Astrocyte (in vitro differentiated cells and primary cell): ENCODE measurements at regions not wholly inside any gene's neighbourhood (a gene's known extent, or its start where the extent isn't known, plus 50 kb on each side); places are given as distances from the start of the nearest gene placed in this dataset.

Source experiments
- DNase-seq: peaks from one replicate; pipeline ENCODE4 v3.0.0-alpha.2; 2010; ENCODE audit warnings: low read depth
- FAIRE-seq: peaks from 2 replicates; lab custom pipeline; 2011; peaks lifted over from hg19 to GRCh38; lab: Jason Lieb, UNC
- H2AFZ ChIP-seq: 2 replicates; pipeline ENCODE4 v1.6.0; 2012; ENCODE audit warnings: low read depth, low read length, inconsistent platforms
- H3K27ac ChIP-seq: 2 replicates; pipeline ENCODE4 v1.5.1; 2011; ENCODE audit warnings: low read depth, low read length, inconsistent platforms
- H3K27me3 ChIP-seq: 2 replicates; pipeline ENCODE4 v1.6.0; 2011; ENCODE audit warnings: low read length, inconsistent platforms; ENCODE audit not compliant: insufficient read depth
- H3K36me3 ChIP-seq: 2 replicates; pipeline ENCODE4 v1.5.1; 2011; ENCODE audit warnings: low read length, inconsistent platforms; ENCODE audit not compliant: insufficient read depth
- H3K4me1 ChIP-seq: 2 replicates; pipeline ENCODE4 v1.5.1; 2011; ENCODE audit warnings: low read length, inconsistent platforms; ENCODE audit not compliant: insufficient read depth
- H3K4me2 ChIP-seq: 2 replicates; pipeline ENCODE4 v1.6.0; 2012; ENCODE audit warnings: low read length, inconsistent platforms
- H3K4me3 ChIP-seq: 2 replicates; pipeline ENCODE4 v1.5.1; 2011; ENCODE audit warnings: low read depth, mild to moderate bottlenecking, low read length, inconsistent platforms; ENCODE audit not compliant: insufficient read depth
- H3K79me2 ChIP-seq: 2 replicates; pipeline ENCODE4 v1.6.0; 2012; ENCODE audit warnings: mild to moderate bottlenecking, low read length, inconsistent platforms; ENCODE audit not compliant: insufficient read depth
- H3K9ac ChIP-seq: 2 replicates; pipeline ENCODE4 v1.6.0; 2012; ENCODE audit warnings: mild to moderate bottlenecking, low read length, inconsistent platforms
- H3K9me3 ChIP-seq: 2 replicates; pipeline ENCODE4 v1.5.1; 2012; ENCODE audit warnings: low read depth, mild to moderate bottlenecking, low read length, inconsistent platforms; ENCODE audit not compliant: insufficient read depth
- H4K20me1 ChIP-seq: 2 replicates; pipeline ENCODE4 v1.6.0; 2012; ENCODE audit warnings: low read length, inconsistent platforms; ENCODE audit not compliant: insufficient read depth
- H3K27ac Mint-ChIP-seq: one replicate; pipeline ENCODE4 v1.8.0; 2021; ENCODE audit warnings: mild to moderate bottlenecking, mixed read lengths; ENCODE audit not compliant: unreplicated experiment
- H3K27me3 Mint-ChIP-seq: one replicate; pipeline ENCODE4 v1.8.0; 2021; ENCODE audit warnings: low read depth, mixed read lengths; ENCODE audit not compliant: unreplicated experiment
- H3K36me3 Mint-ChIP-seq: one replicate; pipeline ENCODE4 v1.8.0; 2021; ENCODE audit warnings: low read depth, mixed read lengths; ENCODE audit not compliant: unreplicated experiment
- H3K4me1 Mint-ChIP-seq: one replicate; pipeline ENCODE4 v1.8.0; 2021; ENCODE audit warnings: low read depth, mixed read lengths; ENCODE audit not compliant: unreplicated experiment
- H3K4me3 Mint-ChIP-seq: one replicate; pipeline ENCODE4 v1.8.0; 2021; ENCODE audit warnings: mild to moderate bottlenecking, moderate library complexity, mixed read lengths; ENCODE audit not compliant: unreplicated experiment
- H3K9me3 Mint-ChIP-seq: one replicate; pipeline ENCODE4 v1.8.0; 2021; ENCODE audit warnings: mild to moderate bottlenecking, mixed read lengths; ENCODE audit not compliant: unreplicated experiment
- CTCF ChIP-seq: IDR thresholded peaks from 2 replicates; pipeline ENCODE4 v1.5.1; 2011; ENCODE audit warnings: low read depth, mild to moderate bottlenecking, inconsistent platforms, low read length, moderate library complexity; ENCODE audit not compliant: insufficient read depth
- EZH2 ChIP-seq: IDR thresholded peaks from 2 replicates; pipeline ENCODE4 v1.6.1; 2012; ENCODE audit warnings: mild to moderate bottlenecking, low read length, inconsistent platforms; ENCODE audit not compliant: insufficient read depth

GRCh38 chr9:134502809-134503211 lies 138.8 kb upstream of the COL5A1 start:
- Mint-ChIP-seq H3K4me3 (no peak overlapping the region), H3K27ac (peak overlapping the region; percentile 98), H3K9me3 (peaks cover 6% of the 10 kb centered on the region), H3K36me3 (no peaks in the 10 kb centered on the region), H3K27me3 (peaks cover 2% of the 10 kb centered on the region), H3K4me1 (peaks cover 8% of the 10 kb centered on the region)
- DNase-seq (peak; percentile 98), FAIRE-seq (peak; percentile 80)
- Histone ChIP-seq H3K4me1 (peaks cover 28% of the 10 kb centered on the region), H4K20me1 (no peaks in the 10 kb centered on the region), H2AFZ (peak overlapping the region; percentile 95), H3K4me2 (peak overlapping the region; percentile 76), H3K36me3 (no peaks in the 10 kb centered on the region), H3K9ac (peak overlapping the region; percentile 85), H3K27me3 (peaks cover 9% of the 10 kb centered on the region), H3K9me3 (no peaks in the 10 kb centered on the region), H3K4me3 (no peak overlapping the region), H3K79me2 (no peaks in the 10 kb centered on the region), H3K27ac (peak overlapping the region; percentile 79)
- TF ChIP-seq CTCF (no peak), EZH2 (no peak)

GRCh38 chr9:134503301-134504105 lies 138.1 kb upstream of the COL5A1 start:
- H2AFZ ChIP-seq = peak overlapping the region; percentile 95
- H3K27me3 Mint-ChIP-seq = peaks cover 2% of the 10 kb centered on the region
- peak overlapping the region; percentile 98 for H3K27ac Mint-ChIP-seq
- H3K79me2 ChIP-seq = no peaks in the 10 kb centered on the region
- H4K20me1 ChIP-seq = no peaks in the 10 kb centered on the region
- H3K4me3 ChIP-seq = no peak overlapping the region
- H3K9ac ChIP-seq = peak overlapping the region; percentile 85
- H3K4me3 Mint-ChIP-seq = no peak overlapping the region
- peaks cover 6% of the 10 kb centered on the region for H3K9me3 Mint-ChIP-seq
- peak overlapping the region; percentile 76 for H3K4me2 ChIP-seq
- H3K36me3 Mint-ChIP-seq = no peaks in the 10 kb centered on the region
- DNase-seq (no peak), FAIRE-seq (no peak)
- H3K4me1 ChIP-seq = peaks cover 28% of the 10 kb centered on the region
- TF ChIP-seq CTCF = no peak
- no peak for TF ChIP-seq EZH2
- peaks cover 9% of the 10 kb centered on the region for H3K27me3 ChIP-seq
- H3K4me1 Mint-ChIP-seq = peaks cover 6% of the 10 kb centered on the region
- no peaks in the 10 kb centered on the region for H3K36me3 ChIP-seq
- H3K27ac ChIP-seq = peak overlapping the region; percentile 79
- no peaks in the 10 kb centered on the region for H3K9me3 ChIP-seq

GRCh38 chr9:134504106-134504385 lies 137.6 kb upstream of the COL5A1 start:
- no peaks in the 10 kb centered on the region for H3K36me3 Mint-ChIP-seq
- no peak for DNase-seq
- no peaks in the 10 kb centered on the region for H3K9me3 ChIP-seq
- H3K9me3 Mint-ChIP-seq = peaks cover 6% of the 10 kb centered on the region
- no peak overlapping the region for H3K4me3 Mint-ChIP-seq
- peaks cover 9% of the 10 kb centered on the region for H3K27me3 ChIP-seq
- no peak overlapping the region for H3K4me2 ChIP-seq
- no peak overlapping the region for H3K4me3 ChIP-seq
- H3K79me2 ChIP-seq = no peaks in the 10 kb centered on the region
- no peak for TF ChIP-seq CTCF
- TF ChIP-seq EZH2 = no peak
- H3K9ac ChIP-seq = no peak overlapping the region
- peaks cover 2% of the 10 kb centered on the region for H3K27me3 Mint-ChIP-seq
- FAIRE-seq = no peak
- H3K4me1 ChIP-seq = peaks cover 28% of the 10 kb centered on the region
- no peak overlapping the region for H3K27ac ChIP-seq
- no peak overlapping the region for H3K27ac Mint-ChIP-seq
- H2AFZ ChIP-seq = no peak overlapping the region
- H3K4me1 Mint-ChIP-seq = peaks cover 6% of the 10 kb centered on the region
- H3K36me3 ChIP-seq = no peaks in the 10 kb centered on the region
- H4K20me1 ChIP-seq = no peaks in the 10 kb centered on the region
